ENCODE measurements at regions not wholly inside any gene's neighbourhood (a gene's known extent, or its start where the extent isn't known, plus 50 kb on each side); places are given as distances from the start of the nearest gene placed in this dataset.

DNA sequence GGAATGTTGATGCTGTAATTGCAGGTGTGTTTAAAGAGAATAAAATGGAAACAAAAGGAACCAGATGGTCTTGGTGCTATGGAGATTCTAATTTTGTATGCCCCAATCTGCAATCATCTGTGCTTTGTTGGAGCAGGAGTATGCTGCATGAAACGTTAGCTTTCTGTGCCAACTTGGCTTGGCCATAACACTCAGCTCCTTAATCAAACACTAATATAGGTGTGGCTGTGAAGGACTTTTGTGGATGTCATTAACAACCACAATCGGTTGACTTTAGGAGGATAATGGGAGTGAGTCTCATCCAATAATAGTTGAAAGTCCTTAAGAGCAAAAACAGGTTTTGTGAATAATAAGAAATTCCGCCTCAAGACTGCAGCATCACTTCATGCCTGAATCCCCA lies 399.2 kb downstream of the NLGN4X start:
- no peak for DNase-seq (ENCODE audit: low read depth)

DNA sequence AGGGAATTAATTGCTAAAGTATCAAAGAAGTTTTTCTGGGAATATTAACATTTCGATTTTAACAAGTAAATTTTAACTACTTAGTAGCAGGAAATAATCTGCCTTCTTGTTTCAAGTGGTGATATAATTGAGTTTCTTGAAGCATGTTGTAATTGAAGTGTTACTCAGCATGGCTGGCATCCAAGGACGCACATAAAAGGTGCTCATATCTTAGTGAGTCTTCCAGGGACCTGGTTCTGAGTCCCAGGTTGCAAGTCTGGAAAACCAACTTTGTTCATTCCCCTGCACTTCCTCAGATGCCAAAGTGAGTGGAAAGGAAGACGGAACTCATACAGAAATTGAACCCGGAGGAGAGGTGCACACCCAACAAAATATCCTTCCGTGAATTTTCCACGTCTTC lies 399.6 kb downstream of the NLGN4X start:
- DNase-seq (ENCODE audit: low read depth), result no peak

GRCh38 chrX:5823903-5824302 lies 404.8 kb downstream of the NLGN4X start:
- no peak for DNase-seq (ENCODE audit: low read depth)

- DNase-seq (ENCODE audit: low read depth), result no peak
These were observed 418.0 kb downstream of the NLGN4X start for GRCh38 chrX:5810636-5811035.

GRCh38 chrX:5807181-5807580 lies 421.5 kb downstream of the NLGN4X start:
- DNase-seq (ENCODE audit: low read depth), result no peak

DNA sequence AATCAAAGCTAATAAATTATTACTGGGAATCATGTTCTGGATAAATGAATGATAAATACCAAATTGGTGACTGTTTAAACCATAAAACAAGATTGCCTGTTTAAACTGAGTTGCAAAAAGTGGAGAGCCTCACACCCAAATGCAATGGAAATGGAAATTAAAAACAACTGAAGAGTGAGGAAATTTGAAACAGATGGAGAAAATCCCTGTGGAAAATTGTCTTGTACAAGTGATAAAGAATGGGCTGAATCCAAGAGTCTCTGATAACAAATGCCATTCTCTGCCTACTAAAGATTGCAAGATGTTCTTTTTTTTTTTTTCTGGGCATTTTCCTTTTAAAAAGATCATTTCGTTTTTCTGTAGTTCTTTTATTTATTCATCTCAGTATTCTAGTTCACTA lies 426.3 kb downstream of the NLGN4X start:
- no peak for DNase-seq (ENCODE audit: low read depth)

DNA sequence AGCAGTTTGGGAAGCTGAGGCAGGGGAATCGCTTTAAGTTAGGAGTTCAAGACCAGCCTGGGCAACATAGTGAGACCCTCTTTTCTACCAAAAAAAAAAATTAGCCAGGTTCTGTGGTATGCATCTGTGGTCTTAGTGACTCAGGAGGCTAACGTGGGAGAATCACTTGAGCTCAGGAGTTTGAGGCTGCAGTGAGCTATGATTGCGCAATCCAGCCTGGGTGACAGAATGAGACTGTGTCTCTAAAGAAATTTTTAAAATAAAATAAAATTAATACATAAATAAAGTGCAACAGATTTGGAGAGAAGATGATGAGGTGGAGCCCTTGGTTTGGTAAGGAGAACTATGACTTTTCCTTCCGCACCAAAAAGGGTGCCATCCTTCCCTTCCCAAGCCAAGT lies 436.9 kb downstream of the NLGN4X start:
- no peak for DNase-seq (ENCODE audit: low read depth)

GRCh38 chrX:5788910-5789309 lies 439.8 kb downstream of the NLGN4X start:
- DNase-seq (ENCODE audit: low read depth), result no peak

DNA sequence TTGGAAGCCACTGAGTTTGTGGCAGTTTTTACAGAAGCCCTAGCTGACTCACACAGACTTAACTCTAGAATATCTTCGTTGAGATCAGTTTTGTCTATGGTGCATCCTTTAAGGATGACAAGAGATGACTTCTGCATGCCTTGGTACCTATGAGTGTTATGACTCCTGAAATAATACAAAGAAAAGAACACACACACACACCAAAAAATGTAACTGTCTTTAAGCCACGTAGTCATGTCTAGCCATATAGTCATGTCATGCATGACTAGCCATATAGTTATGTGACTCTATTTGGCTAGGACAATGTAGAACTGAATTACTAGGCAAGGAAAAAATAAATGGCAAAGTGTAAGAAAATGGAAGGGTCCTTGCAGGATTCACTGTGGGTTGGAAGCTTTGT lies 447.8 kb downstream of the NLGN4X start:
- no peak for DNase-seq (ENCODE audit: low read depth)

DNA sequence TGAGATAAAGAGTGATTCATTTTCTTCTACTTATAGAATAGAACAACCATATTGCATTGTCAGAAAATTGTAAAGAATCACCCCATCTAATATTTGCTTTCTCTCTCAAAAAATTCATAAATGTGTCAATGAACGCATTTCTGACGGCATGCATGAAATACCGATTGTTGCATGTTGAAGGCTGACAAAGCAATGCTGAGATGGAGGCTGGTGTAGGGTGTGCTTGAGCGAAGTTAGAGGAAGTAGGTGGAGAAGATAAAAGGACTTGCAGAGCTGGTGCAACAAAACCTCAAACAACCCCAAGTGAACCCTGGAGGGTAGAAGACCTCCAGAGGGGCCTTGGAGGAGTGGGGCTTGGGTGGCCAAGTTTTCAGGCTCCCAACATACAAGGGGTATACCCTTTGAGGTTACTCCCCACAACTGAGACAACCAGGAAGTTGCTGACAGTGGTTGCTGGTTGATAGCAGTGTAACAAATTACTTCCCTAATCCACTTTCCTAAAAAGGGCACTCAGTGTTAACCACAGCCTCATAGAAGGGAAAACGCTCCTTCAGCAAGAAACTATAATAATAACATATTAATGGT lies 452.7 kb downstream of the NLGN4X start:
- DNase-seq (ENCODE audit: low read depth), result no peak

DNA sequence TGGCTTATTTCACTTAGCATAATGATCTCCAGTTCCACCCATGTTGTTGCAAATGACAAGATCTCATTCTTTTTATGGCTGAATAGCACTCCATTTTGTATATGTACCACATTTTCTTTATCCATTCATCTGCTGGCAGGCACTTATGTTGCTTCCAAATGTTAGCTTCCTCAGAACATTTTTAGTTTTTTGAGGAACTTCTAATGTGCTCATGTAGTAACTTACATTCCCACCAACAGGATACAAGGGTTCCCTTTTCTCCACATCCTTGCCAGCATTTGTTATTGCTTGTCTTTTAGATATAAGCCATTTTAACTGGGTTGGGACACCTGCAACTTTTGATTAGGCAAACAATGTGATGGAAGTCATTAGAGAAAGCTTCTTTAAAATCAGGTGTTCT lies 454.2 kb downstream of the NLGN4X start:
- DNase-seq (ENCODE audit: low read depth), result no peak

DNA sequence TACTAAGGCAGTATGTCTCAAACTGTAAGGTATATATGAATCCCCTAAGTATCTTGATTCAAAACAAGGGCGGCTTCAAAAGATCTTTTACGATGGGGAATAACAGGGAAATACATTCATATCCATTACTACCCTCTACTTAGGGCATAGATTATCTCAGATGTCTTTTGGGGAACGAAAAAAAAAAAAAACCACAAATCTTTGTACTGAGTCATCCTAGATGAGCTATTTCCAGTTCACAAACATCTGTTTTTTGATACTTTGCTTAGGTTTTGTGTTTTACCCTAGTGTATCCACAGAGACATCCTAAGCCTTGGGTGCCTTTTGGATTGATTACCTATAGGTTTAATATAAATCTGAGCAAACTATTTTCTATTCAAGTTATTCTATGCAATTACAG lies 457.2 kb downstream of the NLGN4X start:
- no peak for DNase-seq (ENCODE audit: low read depth)

DNA sequence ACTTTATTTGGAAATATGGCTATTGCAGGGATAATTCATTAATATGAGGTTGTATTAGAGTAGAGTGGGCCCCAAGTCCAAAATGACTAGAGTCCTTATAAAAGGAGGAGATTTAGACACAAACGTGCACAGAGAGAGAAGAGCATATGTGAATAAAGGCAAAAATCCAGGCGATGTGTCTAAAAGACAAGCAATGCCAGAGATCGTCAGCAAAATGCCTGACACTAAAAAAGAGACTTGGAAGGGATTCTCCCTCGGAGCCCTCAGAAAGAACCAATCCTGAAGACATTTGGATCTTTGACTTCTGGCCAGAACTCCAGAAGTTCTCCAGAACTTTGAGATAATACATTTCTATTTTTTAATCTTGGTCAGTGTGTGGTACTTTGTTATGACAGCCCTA lies 472.1 kb downstream of the NLGN4X start:
- DNase-seq (ENCODE audit: low read depth), result no peak

DNA sequence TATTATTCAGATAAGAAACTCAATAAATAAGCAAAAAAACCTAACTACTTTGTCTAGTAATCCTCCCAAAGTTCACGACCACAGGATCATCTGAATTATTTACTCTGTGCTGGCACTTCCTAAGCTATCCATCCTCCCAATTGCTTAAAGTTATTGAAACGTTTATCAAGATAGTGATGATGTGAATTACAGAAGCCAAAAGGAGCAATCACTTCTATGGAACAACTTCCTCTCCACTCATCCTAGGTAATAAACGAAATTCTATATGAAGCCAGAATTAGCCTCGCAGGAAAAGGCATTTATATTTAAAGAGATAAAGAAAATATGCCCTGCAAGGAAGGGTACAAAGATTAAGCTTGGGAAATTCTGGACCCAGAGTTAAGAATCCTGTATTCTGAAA lies 475.4 kb downstream of the NLGN4X start:
- no peak for DNase-seq (ENCODE audit: low read depth)

- DNase-seq (ENCODE audit: low read depth), result no peak
These were observed 475.8 kb downstream of the NLGN4X start for GRCh38 chrX:5752831-5753230.

GRCh38 chrX:5748586-5749150 lies 480.0 kb downstream of the NLGN4X start:
- no peak for DNase-seq (ENCODE audit: low read depth)

- no peak for DNase-seq (ENCODE audit: low read depth)
These were observed 482.4 kb downstream of the NLGN4X start for GRCh38 chrX:5746231-5746630.

DNA sequence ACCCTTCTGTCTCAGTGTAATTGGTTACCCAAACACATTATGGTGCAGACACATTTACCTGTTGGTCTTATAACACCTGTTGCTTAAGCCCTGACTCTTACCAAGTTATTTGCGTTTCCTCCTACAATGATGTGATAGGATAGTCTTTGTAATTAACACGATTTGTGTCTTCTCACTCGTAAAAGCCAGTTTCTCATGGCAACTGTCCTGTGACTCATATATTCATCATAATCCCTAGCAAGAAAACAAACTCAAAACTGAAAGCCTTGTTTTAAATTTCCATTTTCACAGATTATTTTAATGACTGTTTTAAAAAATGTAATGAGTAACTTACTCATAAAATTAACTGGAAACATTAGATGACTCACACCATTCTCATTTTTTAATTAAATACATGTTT lies 495.2 kb downstream of the NLGN4X start:
- DNase-seq (ENCODE audit: low read depth), result no peak

GRCh38 chrX:5730556-5730955 lies 498.1 kb downstream of the NLGN4X start:
- DNase-seq (ENCODE audit: low read depth), result no peak

GRCh38 chrX:5726224-5726623 lies 502.4 kb downstream of the NLGN4X start:
- no peak for DNase-seq (ENCODE audit: low read depth)

- no peak for DNase-seq (ENCODE audit: low read depth)
These were observed 504.5 kb downstream of the NLGN4X start for GRCh38 chrX:5724123-5724522.

DNA sequence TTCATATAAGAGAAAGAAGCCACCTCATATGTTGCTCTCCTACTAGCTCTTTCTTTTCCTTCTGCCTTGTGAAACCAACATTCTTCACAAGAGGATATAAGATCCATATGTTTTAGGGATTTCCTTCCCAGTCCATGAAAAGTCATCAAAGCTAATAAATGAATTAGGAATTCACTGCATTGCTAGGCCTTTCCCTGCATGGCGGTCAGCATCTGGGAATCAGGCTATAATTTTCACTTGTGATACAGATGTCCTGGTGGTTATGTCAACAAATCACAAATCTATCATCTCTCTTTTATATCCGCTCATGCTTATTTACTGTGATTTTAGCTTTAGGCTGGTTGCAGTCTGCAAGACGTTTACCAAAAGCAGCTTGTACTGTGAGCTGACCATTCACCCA lies 510.0 kb downstream of the NLGN4X start:
- no peak for DNase-seq (ENCODE audit: low read depth)

- DNase-seq (ENCODE audit: low read depth), result no peak
These were observed 512.0 kb downstream of the NLGN4X start for GRCh38 chrX:5716666-5717065.

DNA sequence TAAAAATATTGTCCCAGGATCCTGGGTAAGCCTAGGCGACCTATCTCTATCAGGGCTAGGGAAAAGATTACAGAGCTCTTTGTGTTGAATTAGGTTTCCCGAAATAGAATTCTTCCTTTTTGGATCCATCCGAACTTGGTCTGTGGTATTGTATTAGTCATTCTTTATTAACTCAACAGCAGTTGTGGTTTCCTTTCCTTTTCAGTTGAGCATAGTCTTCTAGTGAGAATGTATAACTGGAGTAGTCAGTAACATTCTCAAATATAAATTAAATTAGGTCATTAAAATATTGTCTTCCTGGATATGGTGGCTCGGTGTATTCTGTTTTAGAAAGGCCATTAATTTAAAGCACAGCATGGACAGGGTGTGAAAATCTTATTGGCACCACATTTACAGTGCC lies 520.4 kb downstream of the NLGN4X start:
- DNase-seq (ENCODE audit: low read depth), result no peak

- no peak for DNase-seq (ENCODE audit: low read depth)
These were observed 525.8 kb downstream of the NLGN4X start for GRCh38 chrX:5702890-5703289.

All from ELR (cell line).